22Rv1 (cell line): ENCODE measurements at regions not wholly inside any gene's neighbourhood (a gene's known extent, or its start where the extent isn't known, plus 50 kb on each side); places are given as distances from the start of the nearest gene placed in this dataset.

Source experiments
- H3K27ac ChIP-seq: fragments of 450-650 bp; 2 replicates; pipeline ENCODE4 v1.5.1; 2017
- ZFX ChIP-seq: fragments of 450-650 bp; IDR thresholded peaks from 2 replicates; pipeline ENCODE4 v1.6.1; 2017; ENCODE audit warnings: antibody characterized with exemption, borderline replicate concordance
- TF ChIP-seq, protein P1 (sequence below): fragments of 450-650 bp; IDR thresholded peaks from 2 replicates; pipeline ENCODE4 v1.5.1; 2017; ENCODE audit warnings: mild to moderate bottlenecking

GRCh38 chr2:18821431-18821830, 232.1 kb upstream of the NT5C1B start:
- no peak overlapping the region for H3K27ac ChIP-seq
- TF ChIP-seq, protein P1, sequence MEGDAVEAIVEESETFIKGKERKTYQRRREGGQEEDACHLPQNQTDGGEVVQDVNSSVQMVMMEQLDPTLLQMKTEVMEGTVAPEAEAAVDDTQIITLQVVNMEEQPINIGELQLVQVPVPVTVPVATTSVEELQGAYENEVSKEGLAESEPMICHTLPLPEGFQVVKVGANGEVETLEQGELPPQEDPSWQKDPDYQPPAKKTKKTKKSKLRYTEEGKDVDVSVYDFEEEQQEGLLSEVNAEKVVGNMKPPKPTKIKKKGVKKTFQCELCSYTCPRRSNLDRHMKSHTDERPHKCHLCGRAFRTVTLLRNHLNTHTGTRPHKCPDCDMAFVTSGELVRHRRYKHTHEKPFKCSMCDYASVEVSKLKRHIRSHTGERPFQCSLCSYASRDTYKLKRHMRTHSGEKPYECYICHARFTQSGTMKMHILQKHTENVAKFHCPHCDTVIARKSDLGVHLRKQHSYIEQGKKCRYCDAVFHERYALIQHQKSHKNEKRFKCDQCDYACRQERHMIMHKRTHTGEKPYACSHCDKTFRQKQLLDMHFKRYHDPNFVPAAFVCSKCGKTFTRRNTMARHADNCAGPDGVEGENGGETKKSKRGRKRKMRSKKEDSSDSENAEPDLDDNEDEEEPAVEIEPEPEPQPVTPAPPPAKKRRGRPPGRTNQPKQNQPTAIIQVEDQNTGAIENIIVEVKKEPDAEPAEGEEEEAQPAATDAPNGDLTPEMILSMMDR = no peak
- no peak for TF ChIP-seq ZFX

- no peak overlapping the region for H3K27ac ChIP-seq
- no peak for TF ChIP-seq ZFX
- TF ChIP-seq, protein P1 = no peak
Observed at GRCh38 chr2:18820966-18821365, 231.6 kb upstream of the NT5C1B start.

- H3K27ac ChIP-seq = no peak overlapping the region
- TF ChIP-seq, protein P1 = no peak
- no peak for TF ChIP-seq ZFX
Observed at GRCh38 chr2:18819566-18819965, 230.2 kb upstream of the NT5C1B start.

DNA sequence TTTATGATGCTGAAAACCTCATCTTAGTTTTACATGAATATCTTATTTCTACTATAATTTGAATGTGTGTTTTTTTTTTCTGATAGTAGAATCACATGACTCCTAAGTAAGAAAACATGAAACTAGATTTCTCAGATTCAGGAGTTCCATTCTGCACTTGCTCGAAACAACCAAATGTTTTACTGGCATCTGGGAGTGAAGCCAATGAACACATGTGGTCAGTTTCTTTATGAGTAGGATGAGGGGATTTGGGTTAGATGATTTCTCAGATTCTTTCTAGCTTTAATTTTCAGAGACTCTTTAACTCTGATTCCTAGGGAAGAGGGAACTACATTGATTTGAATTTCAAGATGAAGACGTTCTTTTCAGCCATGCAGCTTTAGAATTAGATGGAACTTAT, 225.0 kb upstream of the NT5C1B start:
- no peak overlapping the region for H3K27ac ChIP-seq
- TF ChIP-seq, protein P1 = no peak
- TF ChIP-seq ZFX = no peak

DNA sequence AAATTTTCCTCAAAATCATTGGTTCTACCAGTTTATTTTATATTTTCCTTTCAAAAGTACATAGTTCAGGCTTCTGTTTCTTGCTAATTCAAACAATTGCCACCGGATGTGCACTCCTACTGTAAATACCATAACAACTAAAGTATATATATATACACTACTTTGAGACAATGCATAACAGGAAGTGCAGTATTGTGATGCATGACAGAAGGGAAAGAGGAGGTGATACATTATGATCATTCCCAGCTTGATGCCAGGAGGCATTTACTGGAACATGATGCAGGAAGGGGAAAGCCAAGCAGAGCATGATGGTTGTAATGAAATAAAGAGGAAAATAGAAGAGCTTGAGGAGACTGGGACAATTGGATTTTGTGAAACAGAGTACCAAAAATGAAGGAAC, 215.2 kb upstream of the NT5C1B start:
- H3K27ac ChIP-seq = no peak overlapping the region
- no peak for TF ChIP-seq ZFX
- TF ChIP-seq, protein P1 = no peak

GRCh38 chr2:18803141-18803939, 214.0 kb upstream of the NT5C1B start:
- H3K27ac ChIP-seq = no peak overlapping the region
- TF ChIP-seq, protein P1 = no peak
- no peak for TF ChIP-seq ZFX

DNA sequence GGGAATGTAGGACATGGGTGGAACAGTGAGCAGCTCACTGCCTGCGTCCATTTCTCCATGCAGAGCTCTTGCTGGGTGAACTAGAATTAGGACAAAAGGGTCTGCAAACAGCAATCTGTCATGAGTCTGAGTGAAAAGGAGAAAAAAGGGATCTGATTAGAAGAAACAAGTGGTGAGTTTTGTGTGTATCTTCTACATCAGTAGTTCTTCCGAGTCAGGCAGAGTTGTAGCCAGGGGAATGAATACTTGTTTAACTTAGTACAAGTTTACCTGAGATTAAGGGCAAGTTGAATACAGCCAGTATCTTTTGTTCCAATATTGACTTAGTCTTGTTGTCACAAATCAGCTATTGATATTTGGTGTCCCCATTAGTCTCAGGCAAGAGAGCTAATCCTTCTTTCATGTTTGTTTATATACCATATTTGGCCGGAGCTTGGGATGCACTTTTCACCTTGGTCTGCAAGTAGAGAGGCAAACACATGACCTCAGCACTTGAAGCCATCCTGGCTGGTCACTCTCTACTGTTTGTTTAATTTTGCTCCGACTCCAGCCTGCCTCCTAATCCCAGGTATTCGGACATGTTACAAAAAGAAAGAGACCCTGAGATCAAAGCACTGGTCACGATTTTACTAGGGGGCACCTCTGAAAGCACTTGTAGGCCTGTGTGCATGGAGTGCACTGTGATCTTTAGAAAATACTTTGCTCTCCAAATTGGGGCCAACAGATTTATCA, 211.0 kb upstream of the NT5C1B start:
- no peak for TF ChIP-seq ZFX
- no peak overlapping the region for H3K27ac ChIP-seq
